ENCODE measurements at regions not wholly inside any gene's neighbourhood (a gene's known extent, or its start where the extent isn't known, plus 50 kb on each side); places are given as distances from the start of the nearest gene placed in this dataset.

GRCh38 chr1:208668991-208669390 is 424.8 kb upstream of the PLXNA2 start:
- TF ChIP-seq EP300 (IDR thresholded peaks at IDR 0.05; ENCODE audit: low read depth) = no peak
- TF ChIP-seq, protein P1, sequence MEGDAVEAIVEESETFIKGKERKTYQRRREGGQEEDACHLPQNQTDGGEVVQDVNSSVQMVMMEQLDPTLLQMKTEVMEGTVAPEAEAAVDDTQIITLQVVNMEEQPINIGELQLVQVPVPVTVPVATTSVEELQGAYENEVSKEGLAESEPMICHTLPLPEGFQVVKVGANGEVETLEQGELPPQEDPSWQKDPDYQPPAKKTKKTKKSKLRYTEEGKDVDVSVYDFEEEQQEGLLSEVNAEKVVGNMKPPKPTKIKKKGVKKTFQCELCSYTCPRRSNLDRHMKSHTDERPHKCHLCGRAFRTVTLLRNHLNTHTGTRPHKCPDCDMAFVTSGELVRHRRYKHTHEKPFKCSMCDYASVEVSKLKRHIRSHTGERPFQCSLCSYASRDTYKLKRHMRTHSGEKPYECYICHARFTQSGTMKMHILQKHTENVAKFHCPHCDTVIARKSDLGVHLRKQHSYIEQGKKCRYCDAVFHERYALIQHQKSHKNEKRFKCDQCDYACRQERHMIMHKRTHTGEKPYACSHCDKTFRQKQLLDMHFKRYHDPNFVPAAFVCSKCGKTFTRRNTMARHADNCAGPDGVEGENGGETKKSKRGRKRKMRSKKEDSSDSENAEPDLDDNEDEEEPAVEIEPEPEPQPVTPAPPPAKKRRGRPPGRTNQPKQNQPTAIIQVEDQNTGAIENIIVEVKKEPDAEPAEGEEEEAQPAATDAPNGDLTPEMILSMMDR (IDR thresholded peaks at IDR 0.05) = no peak
- no peak for TF ChIP-seq POLR2A (IDR thresholded peaks at IDR 0.05)
